Memory B cell (primary cell): ENCODE measurements at regions not wholly inside any gene's neighbourhood (a gene's known extent, or its start where the extent isn't known, plus 50 kb on each side); places are given as distances from the start of the nearest gene placed in this dataset.

Experiments
- ATAC-seq: fragments of 150-1000 bp; cut with Tn5 transposase; 2 replicates; pipeline ENCODE4 v1.10.0; 2021; ENCODE audit warnings: low read depth, mild to moderate bottlenecking, moderate library complexity
- DNase-seq, 2 donors: peaks; one replicate each; pipeline ENCODE4 v3.0.0; 2022; ENCODE audit warnings: low spot score in 2 of 2
- H3K27ac Mint-ChIP-seq: one replicate; pipeline ENCODE4 v1.8.0; 2022; ENCODE audit warnings: mild to moderate bottlenecking, moderate library complexity, mixed read lengths
- H3K27me3 Mint-ChIP-seq: one replicate; pipeline ENCODE4 v1.8.0; 2022; ENCODE audit warnings: mixed read lengths
- H3K36me3 Mint-ChIP-seq: one replicate; pipeline ENCODE4 v1.8.0; 2022; ENCODE audit warnings: mild to moderate bottlenecking, mixed read lengths
- H3K4me1 Mint-ChIP-seq: one replicate; pipeline ENCODE4 v1.8.0; 2022; ENCODE audit warnings: mixed read lengths
- H3K4me3 Mint-ChIP-seq: one replicate; pipeline ENCODE4 v1.8.0; 2022; ENCODE audit warnings: mild to moderate bottlenecking, moderate library complexity, mixed read lengths
- H3K9me3 Mint-ChIP-seq: one replicate; pipeline ENCODE4 v1.8.0; 2022; ENCODE audit warnings: mixed read lengths

DNA sequence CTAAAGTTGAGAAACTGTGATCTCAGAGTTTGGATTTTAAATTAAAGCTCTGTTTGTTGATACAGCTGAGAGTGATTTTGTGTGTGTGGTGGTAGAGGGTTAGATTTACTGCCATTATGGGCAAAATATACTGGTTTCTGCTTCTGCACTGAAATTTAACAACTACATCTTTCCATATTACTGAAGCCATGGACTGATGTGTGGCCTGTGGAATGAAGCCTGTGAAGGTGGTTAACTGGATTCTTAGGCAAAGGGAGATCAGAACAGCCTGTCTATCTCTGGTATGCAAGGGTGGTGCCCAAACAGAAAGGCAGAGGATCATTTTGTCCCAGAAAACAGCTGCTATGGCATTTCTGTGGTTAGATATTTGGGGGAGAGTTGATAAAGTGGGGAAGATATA is 297.3 kb upstream of the THBS1 start:
- DNase-seq, result no peak
- Mint-ChIP-seq H3K36me3 (no peaks in the 10 kb centered on the region), H3K27ac (no peak overlapping the region), H3K27me3 (no peaks in the 10 kb centered on the region), H3K9me3 (peaks cover 2% of the 10 kb centered on the region), H3K4me1 (no peaks in the 10 kb centered on the region), H3K4me3 (no peak overlapping the region)
- ATAC-seq, result no peak

GRCh38 chr15:39285071-39285470 is 295.8 kb upstream of the THBS1 start:
- ATAC-seq (no peak), DNase-seq (no peak)
- Mint-ChIP-seq H3K36me3 (no peaks in the 10 kb centered on the region), H3K4me3 (no peak overlapping the region), H3K4me1 (no peaks in the 10 kb centered on the region), H3K9me3 (no peaks in the 10 kb centered on the region), H3K27ac (no peak overlapping the region), H3K27me3 (no peaks in the 10 kb centered on the region)

DNA sequence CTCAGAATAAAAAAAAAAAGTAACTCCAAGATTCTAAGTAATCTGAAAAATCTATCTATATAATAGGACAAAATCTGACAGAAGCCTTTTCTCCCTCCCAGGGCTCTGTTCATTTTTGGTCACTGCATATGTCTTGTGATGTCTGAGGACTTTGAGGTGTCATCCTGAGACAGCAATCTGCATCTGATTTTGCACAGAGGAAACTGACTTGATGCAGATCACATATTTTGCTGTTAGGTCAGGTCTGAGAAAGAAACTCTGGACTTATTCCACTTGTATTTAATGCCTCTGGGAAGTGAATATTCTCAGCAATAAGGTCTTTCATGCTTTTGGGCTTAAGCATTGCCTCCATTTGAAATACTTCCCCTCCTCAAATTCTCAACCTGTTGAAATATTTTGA is 295.2 kb upstream of the THBS1 start:
- DNase-seq (no peak), ATAC-seq (no peak)
- no peak overlapping the region for H3K27ac Mint-ChIP-seq
- no peak overlapping the region for H3K4me3 Mint-ChIP-seq
- H3K4me1 Mint-ChIP-seq, result no peaks in the 10 kb centered on the region
- H3K9me3 Mint-ChIP-seq, result no peaks in the 10 kb centered on the region
- no peaks in the 10 kb centered on the region for H3K36me3 Mint-ChIP-seq
- no peaks in the 10 kb centered on the region for H3K27me3 Mint-ChIP-seq

DNA sequence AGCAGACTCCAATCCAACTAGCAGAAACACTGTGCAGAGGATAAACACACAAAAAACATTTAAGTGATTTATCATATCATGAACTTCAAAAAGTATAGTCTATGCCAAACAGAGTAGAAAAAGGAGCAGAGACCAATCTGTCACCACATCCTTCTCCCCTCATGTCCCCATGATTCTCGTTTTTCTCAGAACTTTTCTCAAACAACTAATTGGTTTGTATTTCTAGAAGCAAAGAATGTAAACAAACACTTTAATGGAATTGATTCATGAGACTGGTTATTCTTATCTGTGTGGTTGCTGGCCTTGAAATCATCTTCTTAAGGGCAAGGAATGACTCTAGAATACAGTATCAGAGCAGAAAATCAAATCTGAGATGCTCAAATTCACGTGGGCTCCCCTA is 294.2 kb upstream of the THBS1 start:
- DNase-seq (no peak), ATAC-seq (no peak)
- Mint-ChIP-seq H3K36me3 (no peaks in the 10 kb centered on the region), H3K4me3 (no peak overlapping the region), H3K4me1 (no peaks in the 10 kb centered on the region), H3K27ac (no peak overlapping the region), H3K9me3 (no peaks in the 10 kb centered on the region), H3K27me3 (no peaks in the 10 kb centered on the region)

- H3K36me3 Mint-ChIP-seq, result peaks cover 2% of the 10 kb centered on the region
- H3K9me3 Mint-ChIP-seq, result peaks cover 5% of the 10 kb centered on the region
- no peak overlapping the region for H3K4me3 Mint-ChIP-seq
- H3K27me3 Mint-ChIP-seq, result peaks cover 2% of the 10 kb centered on the region
- ATAC-seq (no peak), DNase-seq (no peak)
- H3K27ac Mint-ChIP-seq, result no peak overlapping the region
- H3K4me1 Mint-ChIP-seq, result no peaks in the 10 kb centered on the region
Observed at GRCh38 chr15:39287322-39288195, 293.3 kb upstream of the THBS1 start.

- Mint-ChIP-seq H3K36me3 (peaks cover 2% of the 10 kb centered on the region), H3K4me3 (no peak overlapping the region), H3K9me3 (peaks cover 6% of the 10 kb centered on the region), H3K27me3 (peaks cover 2% of the 10 kb centered on the region), H3K4me1 (no peaks in the 10 kb centered on the region), H3K27ac (no peak overlapping the region)
- ATAC-seq (no peak), DNase-seq (no peak)
Observed at GRCh38 chr15:39290711-39291435, 290.0 kb upstream of the THBS1 start.

DNA sequence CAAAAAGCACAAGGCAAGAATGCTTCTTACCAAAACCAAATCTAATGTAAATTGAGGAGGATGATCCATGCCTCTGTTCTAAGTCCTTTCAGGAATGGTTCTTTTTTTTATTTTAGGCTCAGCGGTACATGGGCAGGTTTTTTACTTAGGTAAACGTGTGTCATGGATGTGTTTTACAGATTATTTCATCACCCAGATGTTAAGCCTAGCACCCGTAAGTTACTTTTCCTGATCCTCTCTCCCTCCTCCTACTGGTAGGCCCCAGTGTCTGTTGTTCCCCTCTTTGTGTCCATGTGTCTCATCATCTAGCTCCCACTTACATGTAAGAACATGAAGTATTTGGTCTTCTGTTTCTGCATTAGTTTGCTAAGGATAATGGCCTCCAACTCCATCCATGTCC is 289.2 kb upstream of the THBS1 start:
- DNase-seq, result no peak
- no peaks in the 10 kb centered on the region for H3K4me1 Mint-ChIP-seq
- H3K9me3 Mint-ChIP-seq, result peaks cover 7% of the 10 kb centered on the region
- ATAC-seq, result no peak
- H3K4me3 Mint-ChIP-seq, result no peak overlapping the region
- no peak overlapping the region for H3K27ac Mint-ChIP-seq
- peaks cover 2% of the 10 kb centered on the region for H3K36me3 Mint-ChIP-seq
- peaks cover 4% of the 10 kb centered on the region for H3K27me3 Mint-ChIP-seq

GRCh38 chr15:39296955-39297354 is 283.9 kb upstream of the THBS1 start:
- DNase-seq (no peak), ATAC-seq (no peak)
- Mint-ChIP-seq H3K36me3 (no peaks in the 10 kb centered on the region), H3K4me1 (no peaks in the 10 kb centered on the region), H3K27me3 (peaks cover 2% of the 10 kb centered on the region), H3K9me3 (peaks cover 4% of the 10 kb centered on the region), H3K27ac (no peak overlapping the region), H3K4me3 (no peak overlapping the region)

DNA sequence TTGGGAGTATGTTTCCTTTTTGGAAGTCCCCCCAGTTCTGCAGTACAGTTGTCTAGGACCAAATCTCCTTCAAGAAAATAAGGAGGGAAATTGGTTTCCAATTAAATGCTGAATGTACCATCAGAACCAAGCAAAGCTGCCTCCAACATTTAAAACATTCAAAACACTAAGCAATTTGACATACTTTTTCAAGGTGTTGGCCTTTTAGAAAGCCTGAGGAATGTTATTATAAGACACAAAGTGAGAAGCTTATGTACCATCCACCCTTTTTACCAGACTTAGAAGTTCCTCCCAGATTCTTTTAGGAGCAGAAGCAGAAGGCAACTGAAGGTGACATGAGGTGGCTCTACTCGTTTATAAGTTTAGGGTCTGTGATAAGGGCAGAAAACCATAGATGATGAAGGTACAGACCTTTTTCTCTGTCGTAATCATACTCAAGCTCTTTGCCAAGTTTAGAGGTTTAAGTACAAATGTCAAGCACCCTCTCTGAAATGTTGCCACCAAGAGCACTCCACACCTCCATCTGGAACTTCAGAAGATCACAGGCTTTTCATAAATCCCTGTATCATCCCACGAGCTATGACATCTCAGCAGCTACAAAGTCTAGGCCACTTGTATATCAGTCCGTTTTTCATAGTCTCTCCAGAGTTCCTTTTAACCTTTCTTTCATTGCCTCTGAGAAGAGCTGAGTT is 282.5 kb upstream of the THBS1 start:
- no peak for DNase-seq
- H3K4me1 Mint-ChIP-seq, result no peaks in the 10 kb centered on the region
- no peak overlapping the region for H3K27ac Mint-ChIP-seq
- no peaks in the 10 kb centered on the region for H3K36me3 Mint-ChIP-seq
- no peak for ATAC-seq
- H3K27me3 Mint-ChIP-seq, result peaks cover 2% of the 10 kb centered on the region
- peaks cover 1% of the 10 kb centered on the region for H3K9me3 Mint-ChIP-seq
- no peak overlapping the region for H3K4me3 Mint-ChIP-seq

DNA sequence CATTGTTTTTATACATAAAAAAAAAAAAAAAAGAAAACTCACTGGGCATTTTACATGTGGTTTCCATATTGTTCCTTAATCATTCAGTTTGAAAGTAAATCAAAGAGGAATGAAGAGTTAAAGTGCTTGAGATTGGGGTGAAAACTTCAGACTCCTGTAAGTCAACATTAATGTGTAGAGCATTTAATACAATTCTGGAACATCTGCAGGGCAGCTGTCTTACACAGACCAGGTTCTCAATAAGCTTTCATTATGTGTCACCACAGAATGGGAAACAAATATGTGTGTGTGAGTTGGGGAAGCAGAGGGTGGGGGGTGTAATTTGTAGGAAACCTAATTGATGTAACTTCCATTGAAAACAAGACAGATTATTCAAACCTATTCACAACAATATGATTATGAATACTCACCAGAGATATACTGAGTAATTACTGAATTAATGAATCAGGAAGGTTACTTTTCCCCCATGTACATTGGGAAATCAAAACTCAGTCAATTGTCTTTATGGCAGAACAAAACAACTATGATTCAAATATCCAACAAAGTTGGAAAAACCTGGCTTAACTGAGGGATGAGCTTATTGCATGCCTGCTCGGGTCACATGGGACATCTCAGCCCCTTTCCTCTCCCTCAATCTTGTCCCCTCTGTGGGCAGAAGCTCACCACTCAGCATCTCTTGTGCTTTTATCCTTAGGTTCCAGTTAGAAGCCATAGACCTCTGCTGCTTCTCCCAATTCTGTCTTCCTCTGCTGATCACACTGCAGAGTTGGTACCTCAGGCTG is 281.2 kb upstream of the THBS1 start:
- Mint-ChIP-seq H3K4me3 (no peak overlapping the region), H3K4me1 (no peaks in the 10 kb centered on the region)
- no peak for ATAC-seq

GRCh38 chr15:39300451-39301153 is 280.3 kb upstream of the THBS1 start:
- H3K9me3 Mint-ChIP-seq, result peaks cover 1% of the 10 kb centered on the region
- H3K27ac Mint-ChIP-seq, result no peak overlapping the region
- H3K36me3 Mint-ChIP-seq, result no peaks in the 10 kb centered on the region
- no peaks in the 10 kb centered on the region for H3K4me1 Mint-ChIP-seq
- H3K27me3 Mint-ChIP-seq, result peaks cover 2% of the 10 kb centered on the region
- H3K4me3 Mint-ChIP-seq, result no peak overlapping the region
- DNase-seq (no peak), ATAC-seq (no peak)

More for the DNA sequence above, 281.2 kb upstream of the THBS1 start:
- Mint-ChIP-seq H3K27me3 (peaks cover 2% of the 10 kb centered on the region), H3K27ac (no peak overlapping the region), H3K36me3 (no peaks in the 10 kb centered on the region), H3K9me3 (peaks cover 1% of the 10 kb centered on the region)
- DNase-seq, result no peak

- ATAC-seq (no peak), DNase-seq (no peak)
- H3K9me3 Mint-ChIP-seq, result peaks cover 2% of the 10 kb centered on the region
- no peak overlapping the region for H3K4me3 Mint-ChIP-seq
- H3K4me1 Mint-ChIP-seq, result no peaks in the 10 kb centered on the region
- no peak overlapping the region for H3K27ac Mint-ChIP-seq
- no peaks in the 10 kb centered on the region for H3K27me3 Mint-ChIP-seq
- H3K36me3 Mint-ChIP-seq, result no peaks in the 10 kb centered on the region
Observed at GRCh38 chr15:39301589-39301999, 279.3 kb upstream of the THBS1 start.

- H3K27ac Mint-ChIP-seq, result no peak overlapping the region
- ATAC-seq (no peak), DNase-seq (no peak)
- H3K9me3 Mint-ChIP-seq, result peaks cover 9% of the 10 kb centered on the region
- no peaks in the 10 kb centered on the region for H3K27me3 Mint-ChIP-seq
- no peaks in the 10 kb centered on the region for H3K4me1 Mint-ChIP-seq
- no peak overlapping the region for H3K4me3 Mint-ChIP-seq
- no peaks in the 10 kb centered on the region for H3K36me3 Mint-ChIP-seq
Observed at GRCh38 chr15:39302936-39303335, 277.9 kb upstream of the THBS1 start.
